ENCODE measurements at regions not wholly inside any gene's neighbourhood (a gene's known extent, or its start where the extent isn't known, plus 50 kb on each side); places are given as distances from the start of the nearest gene placed in this dataset.

- no peak for TF ChIP-seq CTCF (IDR thresholded peaks at IDR 0.05; ENCODE audit: low read depth, low read length)
- in situ Hi-C loops (cut with HindIII; ENCODE audit: low sequenced_read_pairs): no loop called here
These were observed 101.5 kb upstream of the PTCHD4 start for GRCh38 chr6:48212501-48212900.

GRCh38 chr6:48206091-48206490 is 95.1 kb upstream of the PTCHD4 start:
- in situ Hi-C loops (cut with HindIII; ENCODE audit: low sequenced_read_pairs): no loop called here
- no peak for TF ChIP-seq CTCF (IDR thresholded peaks at IDR 0.05; ENCODE audit: low read depth, low read length)
- DNase-seq (ENCODE audit: low read depth, low spot score): no peak
- no peak overlapping the region for H3K4me3 ChIP-seq (ENCODE audit: low read depth, low read length)

More at GRCh38 chr6:48212501-48212900, 101.5 kb upstream of the PTCHD4 start:
- H3K4me3 ChIP-seq (ENCODE audit: low read depth, low read length): no peak overlapping the region
- DNase-seq (ENCODE audit: low read depth, low spot score): no peak

GRCh38 chr6:48200869-48201390 is 89.9 kb upstream of the PTCHD4 start:
- in situ Hi-C loops (cut with HindIII; ENCODE audit: low sequenced_read_pairs): no loop called here
- DNase-seq (ENCODE audit: low read depth, low spot score): no peak
- no peak overlapping the region for H3K4me3 ChIP-seq (ENCODE audit: low read depth, low read length)
- no peak for TF ChIP-seq CTCF (IDR thresholded peaks at IDR 0.05; ENCODE audit: low read depth, low read length)

GRCh38 chr6:48199499-48199898 is 88.5 kb upstream of the PTCHD4 start:
- in situ Hi-C loops (cut with HindIII; ENCODE audit: low sequenced_read_pairs): no loop called here
- no peak for DNase-seq (ENCODE audit: low read depth, low spot score)
- no peak for TF ChIP-seq CTCF (IDR thresholded peaks at IDR 0.05; ENCODE audit: low read depth, low read length)
- no peak overlapping the region for H3K4me3 ChIP-seq (ENCODE audit: low read depth, low read length)

GRCh38 chr6:48197941-48198340 is 86.9 kb upstream of the PTCHD4 start:
- H3K4me3 ChIP-seq (ENCODE audit: low read depth, low read length): no peak overlapping the region
- DNase-seq (ENCODE audit: low read depth, low spot score): no peak
- no peak for TF ChIP-seq CTCF (IDR thresholded peaks at IDR 0.05; ENCODE audit: low read depth, low read length)
- in situ Hi-C loops (cut with HindIII; ENCODE audit: low sequenced_read_pairs): no loop called here

DNA sequence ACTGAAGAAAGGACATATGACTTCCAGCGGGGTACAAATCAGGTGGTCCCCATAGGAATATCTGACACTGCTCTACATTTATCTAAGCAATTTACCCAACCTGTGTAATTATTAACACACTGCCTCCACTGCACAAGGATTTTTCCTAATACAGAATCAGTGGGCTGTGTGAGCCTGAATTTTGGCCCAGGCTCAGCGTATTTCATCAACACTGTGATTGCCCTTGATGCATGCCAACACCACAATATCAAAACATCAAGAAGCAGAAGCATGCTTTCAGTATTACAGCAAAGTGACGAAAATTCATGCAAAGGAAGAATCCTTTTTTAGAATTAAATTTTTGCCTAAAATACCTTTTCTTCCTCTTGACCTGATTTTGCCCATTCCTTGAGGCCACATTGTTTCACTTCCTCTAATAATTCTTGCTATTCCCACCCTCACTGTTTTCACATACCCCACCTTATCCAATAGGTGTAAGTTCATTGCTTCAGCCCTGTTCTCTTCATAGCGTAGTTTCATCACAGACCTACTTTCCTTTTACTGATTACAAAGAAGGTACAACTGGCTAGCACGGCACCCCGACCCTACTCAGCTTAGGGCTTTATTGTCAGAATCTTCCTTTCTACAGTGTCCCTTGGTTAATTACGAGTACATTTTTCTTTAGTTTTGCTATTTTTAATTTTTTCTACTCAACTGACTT is 83.7 kb upstream of the PTCHD4 start:
- no peak for TF ChIP-seq CTCF (IDR thresholded peaks at IDR 0.05; ENCODE audit: low read depth, low read length)
- no peak for DNase-seq (ENCODE audit: low read depth, low spot score)
- no peak overlapping the region for H3K4me3 ChIP-seq (ENCODE audit: low read depth, low read length)
- in situ Hi-C loops (cut with HindIII; ENCODE audit: low sequenced_read_pairs): no loop called here

Data from astrocyte of the spinal cord (primary cell).